Lower leg skin (tissue), 3 donors: ENCODE measurements at regions not wholly inside any gene's neighbourhood (a gene's known extent, or its start where the extent isn't known, plus 50 kb on each side); places are given as distances from the start of the nearest gene placed in this dataset.

Experiments
- POLR2A ChIP-seq, 2 donors: fragments of 450-650 bp; IDR thresholded peaks; one replicate each; pipeline ENCODE4 v1.6.1; 2016 to 2017; ENCODE audit warnings: antibody characterized with exemption in 2 of 2, mild to moderate bottlenecking in 1 of 2, moderate library complexity in 1 of 2
- TF ChIP-seq, protein P1 (sequence below), 3 donors: fragments of 450-650 bp; IDR thresholded peaks; one replicate each; pipeline ENCODE4 v1.5.1; 2016; ENCODE audit warnings: antibody characterized with exemption in 3 of 3, mild to moderate bottlenecking in 3 of 3, moderate library complexity in 2 of 3

DNA sequence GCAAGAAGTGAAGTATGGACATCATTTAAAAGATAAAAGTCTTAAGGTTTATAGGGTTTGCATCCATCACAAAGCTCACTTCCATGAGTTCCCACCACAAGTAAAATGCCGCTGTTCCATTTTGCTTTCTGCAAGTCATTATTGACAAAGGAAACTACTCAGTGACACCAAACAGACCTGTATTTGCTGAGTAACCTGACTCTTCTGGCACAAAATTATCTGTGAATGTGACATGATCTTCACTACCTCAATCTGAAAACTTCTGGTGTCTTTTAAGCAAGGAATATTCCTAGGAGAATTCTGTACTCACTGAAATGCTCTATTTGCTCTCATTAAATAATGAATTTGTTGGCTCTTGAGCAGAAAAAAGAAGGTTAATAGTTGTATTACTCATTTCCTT, 1077.4 kb upstream of the ADGRL4 start:
- TF ChIP-seq, protein P1, sequence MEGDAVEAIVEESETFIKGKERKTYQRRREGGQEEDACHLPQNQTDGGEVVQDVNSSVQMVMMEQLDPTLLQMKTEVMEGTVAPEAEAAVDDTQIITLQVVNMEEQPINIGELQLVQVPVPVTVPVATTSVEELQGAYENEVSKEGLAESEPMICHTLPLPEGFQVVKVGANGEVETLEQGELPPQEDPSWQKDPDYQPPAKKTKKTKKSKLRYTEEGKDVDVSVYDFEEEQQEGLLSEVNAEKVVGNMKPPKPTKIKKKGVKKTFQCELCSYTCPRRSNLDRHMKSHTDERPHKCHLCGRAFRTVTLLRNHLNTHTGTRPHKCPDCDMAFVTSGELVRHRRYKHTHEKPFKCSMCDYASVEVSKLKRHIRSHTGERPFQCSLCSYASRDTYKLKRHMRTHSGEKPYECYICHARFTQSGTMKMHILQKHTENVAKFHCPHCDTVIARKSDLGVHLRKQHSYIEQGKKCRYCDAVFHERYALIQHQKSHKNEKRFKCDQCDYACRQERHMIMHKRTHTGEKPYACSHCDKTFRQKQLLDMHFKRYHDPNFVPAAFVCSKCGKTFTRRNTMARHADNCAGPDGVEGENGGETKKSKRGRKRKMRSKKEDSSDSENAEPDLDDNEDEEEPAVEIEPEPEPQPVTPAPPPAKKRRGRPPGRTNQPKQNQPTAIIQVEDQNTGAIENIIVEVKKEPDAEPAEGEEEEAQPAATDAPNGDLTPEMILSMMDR (IDR thresholded peaks at IDR 0.05) = no peak
- TF ChIP-seq POLR2A (IDR thresholded peaks at IDR 0.05) = no peak
